Epithelial cell of prostate (primary cell): ENCODE measurements at regions not wholly inside any gene's neighbourhood (a gene's known extent, or its start where the extent isn't known, plus 50 kb on each side); places are given as distances from the start of the nearest gene placed in this dataset.

Experiments
- DNase-seq: peaks from one replicate; pipeline ENCODE4 v3.0.0-alpha.2; 2011; ENCODE audit warnings: low read depth, low spot score
- H3K27ac ChIP-seq: fragments of 450-650 bp; 2 replicates; pipeline ENCODE4 v1.5.1; 2017; ENCODE audit warnings: mild to moderate bottlenecking

DNA sequence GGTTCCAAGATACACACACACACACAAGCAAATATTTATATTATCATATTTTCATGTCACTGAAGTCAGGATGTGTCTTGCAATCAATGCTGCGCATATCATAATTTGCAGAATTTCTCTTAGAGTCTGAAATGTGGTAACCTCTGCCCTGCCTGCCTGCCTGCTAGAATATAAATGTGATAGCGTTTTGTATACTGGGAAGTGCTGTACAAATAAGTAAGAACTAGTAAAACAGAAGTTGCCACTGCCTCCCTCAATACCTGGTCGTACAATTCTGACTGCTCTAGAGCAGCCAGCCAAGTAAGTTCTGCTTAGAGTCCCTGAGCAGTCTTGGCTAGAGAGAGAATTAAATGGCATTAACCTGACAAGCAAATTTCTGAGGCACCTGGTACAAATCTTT, 83.9 kb upstream of the NTF3 start:
- no peak for DNase-seq
- H3K27ac ChIP-seq = peak overlapping the region; percentile 36

DNA sequence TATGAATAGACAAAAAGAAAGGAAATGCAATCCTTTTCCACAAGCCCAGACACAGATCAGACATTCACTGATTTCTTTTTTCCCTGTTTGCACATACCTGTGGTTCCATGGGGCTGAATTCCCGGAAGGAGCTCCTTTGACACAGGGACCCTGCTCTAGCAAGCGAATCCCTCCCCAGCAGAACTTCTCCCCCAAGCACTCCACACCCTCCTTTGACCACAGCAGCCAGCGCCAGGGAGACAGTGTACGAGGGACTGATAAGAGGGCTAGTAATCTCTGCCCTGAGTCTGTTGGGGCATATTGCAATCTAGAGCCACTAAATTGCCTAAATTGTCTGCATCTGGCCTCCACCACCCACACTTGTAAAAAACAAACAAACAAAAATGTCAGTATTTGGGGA, 83.4 kb upstream of the NTF3 start:
- no peak for DNase-seq
- H3K27ac ChIP-seq = peak overlapping the region; percentile 36

DNA sequence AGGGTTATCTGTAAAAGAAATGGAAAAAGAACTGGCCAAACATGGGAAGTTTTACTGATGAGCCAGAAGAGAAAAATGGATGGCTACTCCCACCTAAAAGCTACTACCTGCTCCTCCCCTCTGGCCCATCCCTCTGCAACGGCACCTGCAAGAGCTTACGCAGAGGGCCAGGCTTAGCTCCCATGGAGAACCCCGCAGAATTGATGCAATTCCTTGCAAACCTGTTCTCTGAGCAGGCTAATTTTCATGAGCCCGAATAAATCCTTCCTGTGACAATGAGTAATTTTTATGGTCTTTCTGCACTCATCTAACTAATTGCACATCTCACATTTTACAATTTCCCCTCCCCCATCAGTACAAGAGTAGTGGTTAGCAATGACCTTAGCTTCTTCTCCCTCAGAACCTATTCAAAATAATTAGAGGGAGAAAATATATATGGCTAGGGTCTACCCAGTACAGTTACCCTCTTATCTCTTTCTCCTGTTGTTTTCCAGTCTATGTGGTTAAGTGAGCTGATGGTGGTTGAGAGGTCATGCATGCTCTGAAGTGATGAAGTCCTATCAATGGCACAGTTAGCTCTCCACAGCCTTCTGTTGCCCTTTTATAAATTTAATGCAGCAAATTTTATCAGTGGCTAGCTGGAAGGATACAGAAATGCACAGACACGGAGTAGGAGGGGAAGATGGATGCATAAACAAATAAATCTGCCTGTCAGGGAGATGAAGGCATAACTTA, 67.7 kb upstream of the NTF3 start:
- DNase-seq = no peak
- H3K27ac ChIP-seq = no peak overlapping the region

- H3K27ac ChIP-seq = no peak overlapping the region
- DNase-seq = no peak
Measured at GRCh38 chr12:5369298-5369697, 62.6 kb upstream of the NTF3 start.

DNA sequence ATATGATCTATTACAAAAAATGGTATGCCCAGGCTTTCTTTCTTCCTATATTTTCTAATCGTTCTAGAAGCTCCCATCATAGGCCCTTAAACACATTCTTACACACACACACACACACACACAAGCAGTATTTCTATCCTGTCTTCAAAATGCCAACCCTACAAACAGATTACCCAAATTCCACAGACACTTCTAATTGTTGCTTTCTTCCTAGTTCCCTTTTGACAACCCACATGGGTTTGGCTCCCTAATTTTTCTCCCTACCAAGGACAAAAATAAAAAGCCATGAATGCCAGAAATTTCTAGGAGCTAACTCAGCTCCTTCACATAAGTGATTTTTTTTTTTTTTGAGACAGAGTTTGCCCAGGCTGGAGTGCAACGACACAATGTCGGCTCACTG, 60.3 kb upstream of the NTF3 start:
- no peak for DNase-seq
- H3K27ac ChIP-seq = no peak overlapping the region

GRCh38 chr12:5374713-5375112, 57.2 kb upstream of the NTF3 start:
- DNase-seq = no peak
- no peak overlapping the region for H3K27ac ChIP-seq

DNA sequence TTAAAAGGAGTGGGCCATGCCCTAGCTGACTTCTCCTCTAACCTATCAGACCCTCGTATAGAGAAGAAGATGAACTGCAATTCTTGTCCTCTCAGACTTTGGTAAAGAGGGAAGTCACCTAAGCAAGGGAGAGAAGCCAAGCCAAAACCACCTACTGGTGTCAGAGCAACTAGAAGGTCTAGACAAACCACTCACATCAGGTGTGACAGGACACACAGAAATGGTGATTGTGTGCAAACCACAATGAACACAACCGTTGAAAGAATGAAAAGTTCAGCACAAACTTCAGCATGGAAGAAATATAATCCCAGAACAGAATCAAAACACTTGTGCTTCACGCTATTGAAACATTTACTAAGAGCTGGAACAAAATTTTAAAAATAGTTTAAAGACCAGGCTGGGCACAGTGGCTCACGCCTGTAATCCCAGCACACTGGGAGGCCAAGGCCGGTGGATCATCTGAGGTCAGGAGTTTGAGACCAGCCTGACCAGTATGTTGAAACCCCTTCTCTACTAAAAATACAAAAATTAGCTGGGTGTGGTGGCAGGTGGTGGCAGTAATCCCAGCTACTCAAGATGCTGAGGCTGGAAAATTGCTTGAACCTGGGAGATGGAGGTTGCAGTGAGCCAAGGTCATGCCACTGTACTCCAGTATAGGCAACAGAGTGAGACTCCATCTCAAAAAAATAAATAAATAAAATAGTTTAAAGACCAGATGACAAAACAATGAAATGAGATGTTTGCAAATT, 56.2 kb upstream of the NTF3 start:
- DNase-seq = no peak

GRCh38 chr12:5376591-5377207, 55.2 kb upstream of the NTF3 start:
- no peak for DNase-seq
- H3K27ac ChIP-seq = no peak overlapping the region

More for the DNA sequence above, 56.2 kb upstream of the NTF3 start:
- H3K27ac ChIP-seq = no peak overlapping the region

DNA sequence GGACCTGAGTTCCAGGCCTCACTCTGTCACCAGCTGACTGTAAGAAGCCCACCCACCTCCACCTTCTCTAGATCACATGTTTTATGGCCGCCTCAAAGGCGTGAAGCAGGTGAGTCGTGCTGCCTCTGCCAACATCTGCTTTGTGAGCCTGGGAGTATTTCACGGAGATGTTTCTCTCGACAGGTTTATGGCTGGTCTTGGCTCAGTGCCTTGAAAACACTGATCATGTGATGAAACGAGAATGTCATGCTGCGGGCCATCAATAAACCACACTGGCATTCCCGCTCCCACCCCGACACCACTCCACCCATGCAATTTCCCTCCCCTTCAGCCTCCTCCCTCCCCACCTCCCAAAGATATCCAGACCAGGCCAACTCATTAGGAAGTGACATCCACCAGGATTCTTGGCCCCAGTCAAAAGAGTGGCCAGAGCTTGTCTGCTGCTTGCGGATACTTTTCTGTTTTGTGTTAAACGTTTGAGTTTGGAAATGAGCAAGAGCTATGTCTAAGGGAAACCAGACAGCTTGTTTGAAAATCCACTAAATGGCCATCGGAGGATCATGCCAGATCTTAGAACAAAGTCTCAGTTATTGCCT, 53.8 kb upstream of the NTF3 start:
- H3K27ac ChIP-seq = no peak overlapping the region
- no peak for DNase-seq

DNA sequence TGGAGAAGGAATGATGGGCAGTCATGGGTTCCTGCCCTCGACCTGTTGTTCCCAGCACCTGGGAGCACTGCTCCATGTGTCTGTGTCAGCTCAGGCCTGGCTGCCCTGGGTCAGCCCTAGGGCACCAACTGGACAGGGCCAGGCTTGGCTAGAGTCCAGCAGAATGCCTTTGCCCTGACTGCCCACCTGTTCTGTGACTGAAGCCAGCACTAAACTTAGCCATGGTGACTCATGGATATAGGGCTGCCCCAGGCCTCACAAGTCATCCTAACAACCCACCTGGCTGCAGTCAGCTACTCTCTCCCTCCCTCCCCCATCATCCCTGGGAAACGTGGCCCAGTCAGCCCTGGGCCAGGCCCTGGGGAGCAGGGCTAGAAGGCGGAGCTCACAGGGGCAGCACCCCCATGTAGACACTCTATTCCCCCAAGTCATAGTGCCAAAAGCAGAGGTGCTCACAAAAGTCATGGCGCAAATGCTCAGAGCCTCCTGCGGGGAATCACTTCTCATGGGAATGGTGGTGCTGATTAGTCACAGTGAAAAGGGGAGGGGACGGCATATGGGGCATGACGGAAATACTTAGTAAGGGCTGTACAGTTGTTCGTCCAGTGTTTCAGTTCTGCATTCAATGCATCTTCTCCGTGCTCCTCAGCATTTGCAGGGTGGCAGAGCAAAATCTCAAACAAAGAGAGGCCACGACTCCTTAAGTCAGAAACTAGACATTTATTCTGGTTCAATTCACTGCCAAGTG, 52.0 kb upstream of the NTF3 start:
- DNase-seq = peak; percentile 40
- no peak overlapping the region for H3K27ac ChIP-seq
